A673 (cell line): ENCODE measurements at regions not wholly inside any gene's neighbourhood (a gene's known extent, or its start where the extent isn't known, plus 50 kb on each side); places are given as distances from the start of the nearest gene placed in this dataset.

Experiments used
- EZH2 ChIP-seq: fragments of 200-600 bp; sonication (generic); IDR thresholded peaks from 2 replicates; pipeline ENCODE4 v1.6.1; 2017; ENCODE audit warnings: borderline replicate concordance, low read depth, mild to moderate bottlenecking, mixed read lengths, antibody characterized with exemption, low read length; ENCODE audit not compliant: poor library complexity, severe bottlenecking
- TF ChIP-seq, protein P1 (sequence below): fragments of 300-800, 200-600 bp; sonication (generic); conservative IDR thresholded peaks from 2 replicates; pipeline ENCODE4 v1.5.1; 2017; ENCODE audit warnings: low read depth, mild to moderate bottlenecking, antibody characterized with exemption, low read length, moderate library complexity, mixed read lengths

DNA sequence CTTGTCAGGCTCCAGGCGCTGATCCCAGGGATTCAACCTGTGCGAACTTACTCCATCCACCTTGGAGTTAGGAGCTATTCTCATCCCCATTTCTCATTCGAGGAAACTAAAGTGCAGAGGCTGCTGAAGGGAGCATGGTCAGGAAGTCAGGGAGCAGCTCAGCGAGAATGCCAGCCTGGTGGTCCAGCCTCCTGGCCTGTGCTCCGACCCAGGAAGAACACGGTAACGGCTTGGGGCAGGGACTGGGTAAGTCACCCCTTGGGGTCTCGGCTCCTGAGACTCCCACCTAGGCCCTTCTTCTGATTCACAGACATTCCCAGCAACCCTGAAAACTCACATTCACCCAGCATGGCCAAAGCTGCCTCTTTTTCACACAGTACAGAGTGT is 132.8 kb downstream of the CRYBB2 start:
- TF ChIP-seq, protein P1, sequence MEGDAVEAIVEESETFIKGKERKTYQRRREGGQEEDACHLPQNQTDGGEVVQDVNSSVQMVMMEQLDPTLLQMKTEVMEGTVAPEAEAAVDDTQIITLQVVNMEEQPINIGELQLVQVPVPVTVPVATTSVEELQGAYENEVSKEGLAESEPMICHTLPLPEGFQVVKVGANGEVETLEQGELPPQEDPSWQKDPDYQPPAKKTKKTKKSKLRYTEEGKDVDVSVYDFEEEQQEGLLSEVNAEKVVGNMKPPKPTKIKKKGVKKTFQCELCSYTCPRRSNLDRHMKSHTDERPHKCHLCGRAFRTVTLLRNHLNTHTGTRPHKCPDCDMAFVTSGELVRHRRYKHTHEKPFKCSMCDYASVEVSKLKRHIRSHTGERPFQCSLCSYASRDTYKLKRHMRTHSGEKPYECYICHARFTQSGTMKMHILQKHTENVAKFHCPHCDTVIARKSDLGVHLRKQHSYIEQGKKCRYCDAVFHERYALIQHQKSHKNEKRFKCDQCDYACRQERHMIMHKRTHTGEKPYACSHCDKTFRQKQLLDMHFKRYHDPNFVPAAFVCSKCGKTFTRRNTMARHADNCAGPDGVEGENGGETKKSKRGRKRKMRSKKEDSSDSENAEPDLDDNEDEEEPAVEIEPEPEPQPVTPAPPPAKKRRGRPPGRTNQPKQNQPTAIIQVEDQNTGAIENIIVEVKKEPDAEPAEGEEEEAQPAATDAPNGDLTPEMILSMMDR, result no peak
- no peak for TF ChIP-seq EZH2
